ENCODE measurements at regions not wholly inside any gene's neighbourhood (a gene's known extent, or its start where the extent isn't known, plus 50 kb on each side); places are given as distances from the start of the nearest gene placed in this dataset.
"Not testable (repeated sequence)": the region's sequence is repeated elsewhere in the genome, so short reads cannot be mapped to it uniquely, and the experiment has no call there.

DNA sequence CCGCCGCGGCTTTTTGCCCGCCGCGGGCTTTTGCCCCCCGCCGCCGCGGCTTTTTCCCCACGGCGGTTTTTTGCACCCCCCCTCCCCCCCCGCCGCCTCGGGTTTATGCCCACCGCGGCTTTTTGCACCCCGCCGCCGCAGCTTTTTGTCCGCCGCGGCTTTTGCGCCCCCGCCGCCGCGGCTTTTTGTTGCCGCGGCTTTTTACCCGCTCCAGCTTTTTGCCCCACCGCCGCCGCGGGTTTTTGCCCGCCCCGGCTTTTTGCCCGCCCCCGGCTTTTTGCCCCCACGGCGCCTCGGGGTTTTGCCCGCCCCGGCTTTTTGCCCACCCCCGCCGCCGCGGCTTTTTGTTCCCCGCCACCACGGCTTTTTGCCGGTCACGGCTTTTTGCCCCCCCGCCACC lies 104.9 kb upstream of the FAM72C start:
- not testable (repeated sequence) for TF ChIP-seq POLR2A (IDR thresholded peaks at IDR 0.05)
- TF ChIP-seq, protein P1, sequence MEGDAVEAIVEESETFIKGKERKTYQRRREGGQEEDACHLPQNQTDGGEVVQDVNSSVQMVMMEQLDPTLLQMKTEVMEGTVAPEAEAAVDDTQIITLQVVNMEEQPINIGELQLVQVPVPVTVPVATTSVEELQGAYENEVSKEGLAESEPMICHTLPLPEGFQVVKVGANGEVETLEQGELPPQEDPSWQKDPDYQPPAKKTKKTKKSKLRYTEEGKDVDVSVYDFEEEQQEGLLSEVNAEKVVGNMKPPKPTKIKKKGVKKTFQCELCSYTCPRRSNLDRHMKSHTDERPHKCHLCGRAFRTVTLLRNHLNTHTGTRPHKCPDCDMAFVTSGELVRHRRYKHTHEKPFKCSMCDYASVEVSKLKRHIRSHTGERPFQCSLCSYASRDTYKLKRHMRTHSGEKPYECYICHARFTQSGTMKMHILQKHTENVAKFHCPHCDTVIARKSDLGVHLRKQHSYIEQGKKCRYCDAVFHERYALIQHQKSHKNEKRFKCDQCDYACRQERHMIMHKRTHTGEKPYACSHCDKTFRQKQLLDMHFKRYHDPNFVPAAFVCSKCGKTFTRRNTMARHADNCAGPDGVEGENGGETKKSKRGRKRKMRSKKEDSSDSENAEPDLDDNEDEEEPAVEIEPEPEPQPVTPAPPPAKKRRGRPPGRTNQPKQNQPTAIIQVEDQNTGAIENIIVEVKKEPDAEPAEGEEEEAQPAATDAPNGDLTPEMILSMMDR (IDR thresholded peaks at IDR 0.05): not testable (repeated sequence)

Measured in esophagus squamous epithelium (tissue), 4 donors.